HUES6 (cell line): ENCODE measurements at regions not wholly inside any gene's neighbourhood (a gene's known extent, or its start where the extent isn't known, plus 50 kb on each side); places are given as distances from the start of the nearest gene placed in this dataset.

Experiments used
- H3K27ac ChIP-seq: 2 replicates; pipeline ENCODE4 v1.7.0; 2013; ENCODE audit warnings: low read depth, mild to moderate bottlenecking, low read length, inconsistent platforms
- H3K27me3 ChIP-seq: 2 replicates; pipeline ENCODE4 v1.6.1; 2013; ENCODE audit warnings: low read length; ENCODE audit not compliant: control insufficient read depth, insufficient read depth
- H3K36me3 ChIP-seq: 2 replicates; pipeline ENCODE4 v1.6.1; 2013; ENCODE audit warnings: low read length; ENCODE audit not compliant: control insufficient read depth, insufficient read depth
- H3K4me1 ChIP-seq: 2 replicates; pipeline ENCODE4 v1.6.1; 2013; ENCODE audit warnings: low read length; ENCODE audit not compliant: control insufficient read depth, insufficient read depth
- H3K4me3 ChIP-seq: 2 replicates; pipeline ENCODE4 v1.5.1; 2013; ENCODE audit warnings: low read depth, low read length
- H3K9ac ChIP-seq: one replicate; pipeline ENCODE4 v1.6.1; 2013; ENCODE audit warnings: mild to moderate bottlenecking, low read length
- H3K9me3 ChIP-seq: 2 replicates; pipeline ENCODE4 v1.6.1; 2013; ENCODE audit warnings: low read depth, low read length; ENCODE audit not compliant: control insufficient read depth, insufficient read depth

DNA sequence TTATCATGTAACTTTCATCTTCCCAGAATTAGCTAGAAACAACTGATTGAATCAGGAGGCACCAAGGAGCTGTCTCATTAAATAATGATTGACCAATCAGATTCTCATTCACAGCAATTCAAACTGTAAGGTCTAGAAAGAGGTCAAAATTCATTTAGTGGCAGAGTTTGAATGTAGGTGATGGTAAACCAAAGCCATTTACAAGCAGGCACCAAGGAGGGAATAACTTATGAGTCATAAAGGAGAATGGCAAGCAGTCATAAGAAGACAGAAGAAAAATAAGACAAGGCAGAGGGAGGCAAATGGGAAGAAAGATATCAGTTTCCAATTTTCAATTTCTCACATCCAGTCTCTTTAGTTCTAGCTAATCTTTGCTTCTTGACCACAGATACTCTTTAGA is 52.9 kb upstream of the DEFB112 start:
- H3K4me3 ChIP-seq = no peak overlapping the region
- no peaks in the 10 kb centered on the region for H3K36me3 ChIP-seq
- no peak overlapping the region for H3K9ac ChIP-seq
- H3K9me3 ChIP-seq = no peaks in the 10 kb centered on the region
- H3K4me1 ChIP-seq = no peaks in the 10 kb centered on the region
- no peak overlapping the region for H3K27ac ChIP-seq
- H3K27me3 ChIP-seq = no peaks in the 10 kb centered on the region

GRCh38 chr6:50110587-50110986 is 60.9 kb upstream of the DEFB112 start:
- Histone ChIP-seq H3K9me3 (no peaks in the 10 kb centered on the region), H3K4me3 (no peak overlapping the region), H3K27ac (no peak overlapping the region), H3K27me3 (no peaks in the 10 kb centered on the region), H3K36me3 (no peaks in the 10 kb centered on the region), H3K4me1 (peaks cover 6% of the 10 kb centered on the region), H3K9ac (no peak overlapping the region)

- no peak overlapping the region for H3K27ac ChIP-seq
- H3K4me1 ChIP-seq = peaks cover 17% of the 10 kb centered on the region
- H3K36me3 ChIP-seq = no peaks in the 10 kb centered on the region
- no peaks in the 10 kb centered on the region for H3K27me3 ChIP-seq
- H3K9me3 ChIP-seq = no peaks in the 10 kb centered on the region
- H3K4me3 ChIP-seq = no peak overlapping the region
- H3K9ac ChIP-seq = no peak overlapping the region
These were observed 63.5 kb upstream of the DEFB112 start for GRCh38 chr6:50112981-50113857.

DNA sequence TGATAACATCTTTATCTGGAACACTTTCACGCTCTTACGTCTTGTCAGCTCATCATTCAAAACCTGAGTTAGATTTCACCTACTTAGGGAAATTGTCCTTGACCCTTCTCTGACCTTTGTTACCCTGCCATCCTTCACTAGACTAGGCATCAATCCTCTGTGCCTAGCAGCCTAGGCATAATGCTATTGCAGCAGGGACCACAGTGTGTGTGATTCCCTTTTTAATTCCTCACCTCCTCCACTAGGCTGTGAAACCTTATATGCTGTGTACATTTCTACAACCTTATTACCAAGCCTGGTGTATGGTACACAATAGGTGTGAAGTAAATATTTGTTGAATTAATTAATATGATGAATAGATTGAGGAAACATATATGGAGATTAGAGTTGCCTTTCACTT is 66.7 kb upstream of the DEFB112 start:
- Histone ChIP-seq H3K9ac (no peak overlapping the region), H3K4me3 (no peak overlapping the region), H3K9me3 (no peaks in the 10 kb centered on the region), H3K27ac (no peak overlapping the region), H3K27me3 (no peaks in the 10 kb centered on the region), H3K36me3 (no peaks in the 10 kb centered on the region), H3K4me1 (peaks cover 17% of the 10 kb centered on the region)

GRCh38 chr6:50116797-50117542 is 67.2 kb upstream of the DEFB112 start:
- Histone ChIP-seq H3K9me3 (no peaks in the 10 kb centered on the region), H3K27ac (no peak overlapping the region), H3K36me3 (no peaks in the 10 kb centered on the region), H3K27me3 (no peaks in the 10 kb centered on the region), H3K4me1 (peaks cover 17% of the 10 kb centered on the region), H3K4me3 (no peak overlapping the region), H3K9ac (peak overlapping the region; percentile 19)

- Histone ChIP-seq H3K27ac (no peak overlapping the region), H3K4me1 (peaks cover 11% of the 10 kb centered on the region), H3K9ac (no peak overlapping the region), H3K9me3 (no peaks in the 10 kb centered on the region), H3K36me3 (no peaks in the 10 kb centered on the region), H3K4me3 (no peak overlapping the region), H3K27me3 (no peaks in the 10 kb centered on the region)
These were observed 70.6 kb upstream of the DEFB112 start for GRCh38 chr6:50120300-50120699.

DNA sequence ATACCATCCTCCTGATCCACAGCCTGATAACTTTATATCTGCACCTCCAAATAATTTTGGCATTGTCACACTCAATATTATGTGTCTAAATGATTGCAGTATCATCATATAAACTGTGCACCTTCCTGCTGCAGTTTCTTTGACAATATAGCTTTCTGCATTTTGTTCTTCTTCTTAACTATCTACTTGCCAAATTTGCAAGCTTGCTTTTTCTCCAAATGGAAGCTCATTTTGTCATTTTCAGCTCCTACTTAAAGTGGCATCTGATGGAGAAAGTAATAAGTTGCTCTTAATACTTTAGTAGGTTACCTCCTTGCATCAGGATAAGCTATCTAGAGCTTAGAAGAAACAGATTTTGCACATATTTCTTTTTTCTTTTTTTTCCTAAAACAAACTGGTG is 74.0 kb upstream of the DEFB112 start:
- Histone ChIP-seq H3K36me3 (no peaks in the 10 kb centered on the region), H3K27me3 (no peaks in the 10 kb centered on the region), H3K27ac (no peak overlapping the region), H3K4me3 (no peak overlapping the region), H3K4me1 (no peaks in the 10 kb centered on the region), H3K9me3 (no peaks in the 10 kb centered on the region), H3K9ac (no peak overlapping the region)

- Histone ChIP-seq H3K36me3 (no peaks in the 10 kb centered on the region), H3K4me3 (no peak overlapping the region), H3K9ac (no peak overlapping the region), H3K9me3 (no peaks in the 10 kb centered on the region), H3K27ac (no peak overlapping the region), H3K27me3 (no peaks in the 10 kb centered on the region), H3K4me1 (no peaks in the 10 kb centered on the region)
These were observed 74.8 kb upstream of the DEFB112 start for GRCh38 chr6:50124572-50124971.

DNA sequence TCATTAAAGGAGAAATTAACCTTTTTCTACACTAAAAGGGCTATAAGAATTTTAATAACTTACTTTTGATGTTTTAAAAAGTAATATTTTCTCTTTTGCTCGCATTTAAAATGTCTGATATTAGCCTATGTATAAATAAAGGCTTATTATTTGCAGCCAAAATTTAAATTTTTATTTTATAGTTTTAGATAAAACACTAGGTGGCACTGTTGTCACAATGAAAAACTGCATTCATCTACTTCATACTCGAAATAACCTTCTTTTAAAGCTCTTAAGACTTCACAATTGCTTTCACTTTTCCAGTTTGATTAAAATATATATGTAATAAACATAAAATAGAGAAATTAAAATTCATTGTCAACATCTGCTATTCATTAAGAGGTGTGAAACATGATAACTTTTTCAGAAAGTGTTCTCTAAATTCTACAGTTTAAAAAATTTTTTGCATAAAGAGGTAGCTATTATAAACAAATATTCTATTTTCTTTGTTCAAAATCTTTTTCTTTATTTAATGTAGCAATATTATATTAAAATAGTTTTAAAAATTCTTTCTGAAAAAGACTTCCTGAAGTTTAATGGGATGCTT is 78.8 kb upstream of the DEFB112 start:
- Histone ChIP-seq H3K27me3 (no peaks in the 10 kb centered on the region), H3K4me1 (no peaks in the 10 kb centered on the region), H3K9ac (no peak overlapping the region), H3K4me3 (no peak overlapping the region), H3K9me3 (no peaks in the 10 kb centered on the region), H3K36me3 (no peaks in the 10 kb centered on the region), H3K27ac (no peak overlapping the region)

DNA sequence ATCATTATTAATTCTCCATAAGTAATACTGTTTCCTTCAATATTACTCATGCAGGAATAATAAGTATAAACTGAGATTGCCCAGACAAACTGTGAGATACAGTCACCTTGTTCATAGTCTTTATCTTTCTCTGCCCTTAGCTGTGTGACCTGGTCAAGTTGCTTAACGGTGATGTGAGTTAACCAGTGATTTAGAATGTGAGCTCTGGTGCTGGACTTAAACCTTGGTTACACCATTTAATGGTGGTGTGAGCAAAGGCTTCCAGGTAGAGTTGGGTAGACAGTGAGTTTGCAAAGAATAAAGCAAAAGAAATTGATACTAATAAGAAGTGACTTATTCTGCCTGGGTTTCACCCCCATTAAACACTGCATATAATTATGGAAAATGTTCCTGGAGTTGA is 86.2 kb upstream of the DEFB112 start:
- H3K9ac ChIP-seq = no peak overlapping the region
- H3K9me3 ChIP-seq = no peaks in the 10 kb centered on the region
- no peaks in the 10 kb centered on the region for H3K36me3 ChIP-seq

DNA sequence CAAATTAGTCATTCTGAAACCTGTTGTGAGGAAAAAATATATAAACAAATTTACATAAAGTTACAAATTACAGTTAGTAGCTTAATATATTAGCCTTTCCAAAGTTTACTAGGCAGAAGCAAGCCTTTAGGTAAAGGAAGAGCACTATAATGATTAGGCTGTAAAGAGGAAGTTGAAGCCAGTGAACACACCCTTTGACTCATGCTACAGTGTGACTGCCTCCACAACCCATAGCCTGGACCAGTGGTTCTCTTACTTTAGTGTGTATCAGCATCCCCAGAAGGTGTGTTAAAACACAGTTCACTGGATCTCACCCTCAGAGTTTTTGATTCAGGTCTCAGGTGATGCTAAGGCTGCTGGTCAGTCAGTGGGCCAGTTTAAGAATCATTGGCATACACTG is 91.4 kb upstream of the DEFB112 start:
- H3K9me3 ChIP-seq = no peaks in the 10 kb centered on the region
- H3K27me3 ChIP-seq = no peaks in the 10 kb centered on the region
- H3K9ac ChIP-seq = no peak overlapping the region
- H3K27ac ChIP-seq = no peak overlapping the region
- H3K4me1 ChIP-seq = no peaks in the 10 kb centered on the region
- no peak overlapping the region for H3K4me3 ChIP-seq
- no peaks in the 10 kb centered on the region for H3K36me3 ChIP-seq

More for the DNA sequence above, 86.2 kb upstream of the DEFB112 start:
- Histone ChIP-seq H3K4me3 (no peak overlapping the region), H3K4me1 (no peaks in the 10 kb centered on the region), H3K27ac (no peak overlapping the region), H3K27me3 (no peaks in the 10 kb centered on the region)
